GM12878 (cell line): ENCODE measurements at regions not wholly inside any gene's neighbourhood (a gene's known extent, or its start where the extent isn't known, plus 50 kb on each side); places are given as distances from the start of the nearest gene placed in this dataset.

ENCODE experiments used
- BHLHE40 ChIP-seq, 2 experiments: fragments of 450-650 bp in 1 of 2; IDR thresholded peaks; 2 replicates each; pipeline ENCODE4 v1.6.1; 2011 to 2017; ENCODE audit warnings: low read depth in 2 of 2, borderline replicate concordance in 1 of 2, improper control_type of control experiment in 1 of 2, low read length in 1 of 2, mild to moderate bottlenecking in 1 of 2
- CUX1 ChIP-seq: IDR thresholded peaks from 2 replicates; pipeline ENCODE4 v1.6.1; 2012; ENCODE audit warnings: improper control_type of control experiment, low read depth, low read length; ENCODE audit not compliant: insufficient replicate concordance
- FOXM1 ChIP-seq: IDR thresholded peaks from 2 replicates; pipeline ENCODE4 v1.6.1; 2012; ENCODE audit warnings: low read depth, mild to moderate bottlenecking, inconsistent platforms, low read length, moderate library complexity
- MYC ChIP-seq: IDR thresholded peaks from 2 replicates; pipeline ENCODE4 v1.6.1; 2011; ENCODE audit warnings: mild to moderate bottlenecking, low read length, moderate library complexity, inconsistent platforms; ENCODE audit not compliant: insufficient read depth, insufficient replicate concordance, insufficient read length, severe bottlenecking
- NFYA ChIP-seq: IDR thresholded peaks from 2 replicates; pipeline ENCODE4 v1.6.1; 2011; ENCODE audit warnings: low read depth, mild to moderate bottlenecking, low read length, improper control_type of control experiment, borderline replicate concordance
- NKRF ChIP-seq: fragments of 450-650 bp; conservative IDR thresholded peaks from 2 replicates; pipeline ENCODE4 v1.6.1; 2017; ENCODE audit warnings: mild to moderate bottlenecking, moderate library complexity
- TAF1 ChIP-seq: IDR thresholded peaks from 2 replicates; pipeline ENCODE4 v1.6.1; 2011; ENCODE audit warnings: mild to moderate bottlenecking, low read depth, low read length, borderline replicate concordance
- WRNIP1 ChIP-seq: IDR thresholded peaks from 2 replicates; pipeline ENCODE4 v1.6.1; 2011; ENCODE audit warnings: low read depth, low read length, improper control_type of control experiment, borderline replicate concordance
- ZNF24 ChIP-seq: fragments of 450-650 bp; IDR thresholded peaks from 2 replicates; pipeline ENCODE4 v1.6.1; 2017; ENCODE audit warnings: antibody characterized with exemption, mild to moderate bottlenecking

GRCh38 chr15:39130556-39131379 is 450.1 kb upstream of the THBS1 start (continued):
- TF ChIP-seq CUX1: no peak
- TF ChIP-seq NFYA: no peak
- no peak for TF ChIP-seq BHLHE40 (IDR thresholded peaks at IDR 0.05; ENCODE audit: borderline replicate concordance in 1 of 2, low read depth in 2 of 2, low read length in 1 of 2)
- TF ChIP-seq ZNF24: no peak
- no peak for TF ChIP-seq FOXM1
- no peak for TF ChIP-seq TAF1
- no peak for TF ChIP-seq WRNIP1
- TF ChIP-seq NKRF: no peak
- TF ChIP-seq MYC: no peak
- TF ChIP-seq, all 136 proteins: peak for 0
